GM21390 (cell line): ENCODE measurements at regions not wholly inside any gene's neighbourhood (a gene's known extent, or its start where the extent isn't known, plus 50 kb on each side); places are given as distances from the start of the nearest gene placed in this dataset.

Experiments used
- ATAC-seq: cut with Tn5 transposase; IDR thresholded peaks from one replicate; pipeline ENCODE4 v1.9.1; 2021; ENCODE audit not compliant: unreplicated experiment

DNA sequence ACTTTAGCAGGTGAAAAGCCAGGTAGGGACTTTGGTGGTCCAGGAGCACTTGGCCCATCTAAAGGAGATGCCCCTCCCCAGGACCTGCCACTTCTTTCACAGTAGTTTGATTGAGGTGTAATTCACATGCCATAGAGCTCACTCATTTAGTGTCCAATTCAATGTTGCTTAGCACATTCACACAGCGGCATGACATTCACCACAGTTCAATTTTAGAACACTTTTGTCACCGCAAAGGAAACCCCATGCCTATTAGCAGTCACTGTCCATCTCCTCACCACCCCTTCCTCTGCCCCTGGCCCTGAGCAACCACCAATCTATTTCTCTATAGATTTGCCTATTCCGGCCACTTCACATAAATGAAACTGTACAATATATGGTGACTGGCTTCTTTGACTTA is 211.6 kb upstream of the ZMIZ1 start:
- no peak for ATAC-seq

DNA sequence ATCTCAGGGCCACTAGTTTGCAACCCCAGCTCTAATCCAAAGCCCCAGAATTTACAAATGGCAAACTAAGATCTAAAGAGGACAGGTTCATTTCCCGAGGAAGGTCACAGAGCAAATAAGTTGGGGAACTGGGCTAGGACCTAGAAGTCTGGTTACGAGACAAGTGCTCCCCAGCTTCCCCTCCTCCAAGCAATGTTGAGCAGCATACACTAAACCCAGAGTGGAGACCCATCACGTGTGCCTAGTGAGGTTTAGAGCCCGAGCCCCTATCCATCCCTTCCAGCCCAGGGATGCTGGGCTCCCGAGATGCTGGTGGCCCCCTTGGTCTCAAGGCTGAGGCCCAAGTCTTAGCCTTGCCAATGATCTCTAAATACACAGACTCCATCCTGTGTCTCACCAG is 209.5 kb upstream of the ZMIZ1 start:
- ATAC-seq: no peak

DNA sequence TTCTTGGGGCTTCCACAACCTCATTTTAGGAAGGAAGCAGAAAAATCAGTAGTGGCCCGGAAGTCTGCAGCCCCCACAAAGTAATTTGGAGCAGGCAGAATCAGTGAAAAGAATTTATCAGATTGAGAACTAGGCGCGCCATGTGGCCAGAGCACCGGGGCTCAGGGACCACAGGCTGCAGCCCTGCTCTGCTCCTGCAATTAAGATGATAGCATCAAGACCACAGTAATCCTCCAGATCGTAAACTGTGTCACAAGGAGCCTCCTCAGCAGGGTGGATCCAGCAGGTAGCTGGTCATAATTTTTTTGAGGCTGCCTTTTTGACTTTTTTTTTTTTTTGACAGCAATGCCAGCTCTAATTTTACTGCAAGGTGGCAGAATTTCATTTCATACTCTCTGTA is 209.0 kb upstream of the ZMIZ1 start:
- ATAC-seq: no peak

DNA sequence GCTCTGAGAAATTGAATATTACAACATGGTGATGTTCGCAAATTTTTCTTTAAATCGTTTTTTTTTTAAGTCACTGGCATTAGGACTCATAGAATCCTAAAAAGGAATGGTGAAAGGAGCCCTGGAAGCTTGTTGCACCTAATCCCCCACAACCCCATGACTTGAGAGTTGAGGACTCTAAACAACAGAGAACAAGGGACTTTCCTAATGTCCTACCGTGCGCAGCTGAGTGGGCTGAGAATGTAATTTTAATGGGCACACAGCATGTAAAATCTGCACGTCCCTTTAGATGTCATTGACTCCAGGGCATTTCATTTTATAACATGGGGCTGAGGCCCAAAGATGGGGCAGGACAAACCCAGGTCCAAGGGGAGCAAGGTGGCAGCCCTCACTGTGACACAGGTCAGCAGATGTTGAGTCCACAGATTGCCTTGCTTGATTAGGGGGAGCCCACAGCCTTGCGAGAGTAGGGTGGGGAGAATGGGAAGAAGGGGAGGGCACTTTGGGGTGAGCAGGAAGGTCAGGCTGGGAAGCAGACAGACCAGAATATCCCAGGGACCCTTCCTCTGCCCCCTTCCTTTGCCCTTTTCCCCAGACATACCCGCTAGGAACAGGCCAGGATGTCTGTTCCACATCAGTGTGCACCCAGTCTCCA is 208.4 kb upstream of the ZMIZ1 start:
- no peak for ATAC-seq

DNA sequence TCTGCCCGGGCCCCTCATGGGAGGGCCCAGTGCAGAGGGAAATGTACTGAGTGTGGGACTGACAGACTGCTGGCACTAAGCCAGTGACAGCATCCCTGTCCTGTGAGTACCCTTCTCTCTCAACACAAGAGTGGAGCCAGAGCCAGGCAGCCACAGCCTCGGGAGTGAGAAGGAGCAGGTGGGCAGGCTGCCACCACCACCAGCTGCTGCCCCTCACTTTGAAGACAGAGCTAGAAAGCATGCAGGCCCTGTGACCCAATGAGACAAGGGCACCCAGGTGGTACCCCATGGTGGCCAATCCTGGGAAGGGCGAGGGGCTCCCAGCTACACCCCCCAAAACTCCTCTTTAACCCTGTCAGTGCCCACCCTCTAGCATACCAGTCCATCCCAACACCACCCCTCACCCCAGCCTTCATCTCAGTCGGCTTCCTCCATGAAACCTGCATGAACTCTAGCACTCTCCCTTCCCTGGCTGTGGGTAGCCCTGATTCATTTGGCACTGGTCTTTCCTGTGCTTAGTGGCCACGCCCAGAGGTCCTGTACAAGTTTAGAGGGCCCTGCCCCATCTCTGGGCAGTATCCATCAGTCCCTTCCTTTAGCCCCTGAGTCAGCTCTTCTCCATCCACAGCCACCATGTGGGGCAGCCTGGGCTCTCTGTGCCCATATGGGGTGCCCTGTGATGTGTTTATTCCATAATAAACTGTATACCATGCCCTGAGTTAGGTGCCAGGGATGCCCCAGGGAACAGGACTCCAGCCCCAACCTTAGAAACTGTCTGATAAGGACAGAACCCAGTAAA is 207.0 kb upstream of the ZMIZ1 start:
- no peak for ATAC-seq

DNA sequence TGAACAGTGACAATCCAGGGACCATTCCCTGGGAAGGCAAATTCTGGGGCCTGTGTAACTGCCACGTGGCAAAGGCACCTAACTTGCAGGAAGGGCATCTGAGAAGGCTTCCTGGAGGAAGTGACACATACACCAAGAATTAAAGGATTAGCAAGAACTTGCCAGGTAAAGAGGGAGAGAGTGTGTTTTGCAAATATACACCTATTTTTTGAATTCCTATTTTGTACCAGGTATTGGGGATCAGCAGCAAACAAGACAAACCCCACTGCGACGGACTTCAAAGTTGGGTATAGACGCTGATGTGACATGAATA is 206.5 kb upstream of the ZMIZ1 start:
- no peak for ATAC-seq

DNA sequence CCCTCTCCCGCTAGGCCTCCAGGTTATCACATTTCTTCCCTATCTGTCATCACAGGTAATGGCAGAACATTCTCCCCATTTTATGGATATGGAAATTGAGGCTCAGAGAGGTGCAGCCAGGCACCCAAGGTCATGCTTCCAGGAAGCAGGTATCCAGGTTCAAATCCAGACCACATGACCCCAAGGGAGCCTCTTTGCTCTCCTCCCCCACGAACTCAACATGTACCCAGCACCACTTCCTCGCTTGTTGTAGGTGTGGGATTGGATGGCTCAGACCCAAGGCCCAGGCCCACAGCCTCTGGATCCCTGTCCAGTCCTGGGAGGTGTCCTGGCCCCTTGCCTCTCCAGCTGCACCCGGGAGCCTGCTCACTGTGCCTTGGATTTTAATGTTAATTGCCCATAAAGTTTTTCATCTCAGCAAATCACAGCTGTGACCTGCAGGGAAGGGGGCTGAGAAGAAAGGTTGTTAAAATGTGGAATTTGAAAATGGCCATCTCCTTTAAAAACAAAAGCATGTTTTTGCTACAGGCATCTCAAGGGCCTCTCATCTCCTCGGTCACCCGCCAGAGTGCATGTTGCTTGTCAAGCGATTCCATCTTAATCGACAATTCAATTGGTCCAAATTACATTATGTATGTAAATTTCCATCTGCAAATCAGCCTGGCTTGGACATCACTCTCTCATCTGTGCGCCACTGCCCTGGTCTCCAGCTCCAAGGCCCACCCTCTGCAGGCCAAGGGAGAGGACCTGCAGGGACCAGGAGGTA is 205.4 kb upstream of the ZMIZ1 start:
- ATAC-seq: no peak

DNA sequence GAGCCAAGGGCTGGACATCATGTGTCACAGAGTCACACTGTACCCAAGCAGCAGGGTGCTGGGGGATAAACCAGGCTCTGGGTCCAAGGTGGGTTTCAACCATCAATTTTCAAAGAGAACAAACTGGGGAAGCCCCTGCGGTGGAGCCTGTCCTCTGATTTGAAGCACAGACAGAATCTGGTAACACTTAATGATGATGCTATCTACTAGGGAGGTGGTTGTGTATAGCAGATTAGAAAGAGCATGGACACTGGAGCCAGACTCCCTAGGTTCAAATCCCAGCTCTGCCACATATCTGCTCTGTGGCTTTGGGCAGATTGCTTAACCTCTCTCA is 204.9 kb upstream of the ZMIZ1 start:
- ATAC-seq: no peak

DNA sequence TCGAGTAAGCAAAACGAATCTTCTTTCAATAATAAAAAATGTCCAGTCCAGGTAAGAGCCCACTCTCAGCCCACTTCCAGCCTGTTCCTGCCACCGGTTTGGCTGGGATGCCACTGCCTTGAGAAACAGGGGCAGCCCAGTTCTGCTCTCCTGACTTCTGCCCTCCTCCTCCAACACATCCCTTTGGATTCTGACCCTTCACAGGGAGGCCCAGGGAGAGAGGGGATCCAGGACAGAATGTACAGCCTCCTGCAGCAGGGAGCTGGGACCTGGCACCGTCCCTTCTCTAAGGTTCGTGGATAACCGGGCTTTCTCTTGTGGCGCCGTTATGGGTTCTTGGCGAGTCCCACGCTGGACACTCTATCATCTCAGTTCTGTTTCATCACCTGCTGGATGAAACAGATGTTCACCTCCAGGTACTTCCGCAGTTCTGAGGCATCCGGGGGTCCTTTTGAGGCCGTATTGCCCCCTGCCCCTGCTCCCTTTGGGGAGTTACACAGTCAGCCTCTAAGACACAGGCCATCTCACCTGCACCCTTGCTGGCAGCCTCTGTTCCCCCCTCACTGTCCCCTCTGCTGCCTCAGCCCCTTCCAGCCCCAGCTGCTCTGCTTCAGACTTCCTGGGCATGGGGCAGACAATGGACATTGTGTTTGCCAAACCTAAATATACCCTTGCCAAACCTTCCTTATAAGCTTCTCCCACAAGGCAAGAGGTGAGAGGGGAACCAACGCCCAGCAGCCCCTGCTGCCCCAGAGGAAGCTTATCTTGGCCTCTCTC is 203.8 kb upstream of the ZMIZ1 start:
- ATAC-seq: no peak

DNA sequence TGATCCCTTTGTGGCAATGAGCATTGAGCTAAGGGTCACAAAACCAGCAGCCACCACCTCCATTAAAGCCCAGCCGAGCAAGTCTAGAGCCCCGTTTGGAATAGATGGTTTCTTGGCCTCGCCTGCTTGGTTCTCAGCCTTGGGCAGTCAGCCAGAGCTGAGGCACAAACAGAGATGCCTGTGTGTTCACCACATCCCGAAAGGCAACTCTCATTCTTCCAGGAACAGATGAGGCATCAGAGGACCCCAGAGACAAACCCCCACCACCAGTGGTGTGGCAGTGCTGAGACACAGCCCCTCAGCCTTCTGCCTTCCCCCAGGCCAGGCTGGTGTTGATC is 203.3 kb upstream of the ZMIZ1 start:
- ATAC-seq: no peak

DNA sequence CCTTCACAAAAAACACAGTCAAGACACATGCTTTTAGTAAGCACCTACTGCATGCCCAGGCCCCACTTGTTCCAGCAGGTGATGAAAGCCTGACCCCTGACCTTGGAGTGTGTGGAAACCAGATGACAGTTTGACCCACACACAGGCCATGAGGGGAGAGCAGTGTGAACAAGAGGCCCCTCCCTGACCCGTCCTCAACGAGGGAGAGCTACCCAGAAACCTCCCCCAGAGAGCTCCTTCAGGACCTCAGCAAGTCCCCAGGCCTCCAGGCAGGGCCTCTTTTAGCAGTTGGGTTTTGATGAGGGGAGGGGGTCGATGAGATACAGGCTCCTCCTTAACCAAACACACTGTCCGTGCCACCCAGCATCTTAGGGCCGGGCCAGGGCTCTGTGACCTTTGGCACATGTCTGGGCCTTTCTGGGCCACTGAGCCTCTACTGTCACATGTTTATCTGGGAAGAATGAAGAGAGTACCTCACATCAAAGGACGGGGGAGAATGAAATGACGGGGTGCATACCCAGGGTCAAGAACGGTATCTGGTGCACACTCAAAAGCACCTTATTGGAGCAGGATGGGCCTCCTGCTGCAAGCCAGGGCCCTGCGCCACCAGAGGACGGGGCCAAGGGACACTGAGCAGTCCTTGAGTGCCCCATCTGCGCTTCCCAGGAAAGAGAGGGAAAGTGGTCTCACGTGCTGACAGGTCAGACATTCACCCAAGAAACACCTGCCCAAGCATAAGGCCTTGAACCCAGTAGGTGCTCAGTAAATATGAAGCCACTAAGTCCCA is 202.6 kb upstream of the ZMIZ1 start:
- no peak for ATAC-seq

DNA sequence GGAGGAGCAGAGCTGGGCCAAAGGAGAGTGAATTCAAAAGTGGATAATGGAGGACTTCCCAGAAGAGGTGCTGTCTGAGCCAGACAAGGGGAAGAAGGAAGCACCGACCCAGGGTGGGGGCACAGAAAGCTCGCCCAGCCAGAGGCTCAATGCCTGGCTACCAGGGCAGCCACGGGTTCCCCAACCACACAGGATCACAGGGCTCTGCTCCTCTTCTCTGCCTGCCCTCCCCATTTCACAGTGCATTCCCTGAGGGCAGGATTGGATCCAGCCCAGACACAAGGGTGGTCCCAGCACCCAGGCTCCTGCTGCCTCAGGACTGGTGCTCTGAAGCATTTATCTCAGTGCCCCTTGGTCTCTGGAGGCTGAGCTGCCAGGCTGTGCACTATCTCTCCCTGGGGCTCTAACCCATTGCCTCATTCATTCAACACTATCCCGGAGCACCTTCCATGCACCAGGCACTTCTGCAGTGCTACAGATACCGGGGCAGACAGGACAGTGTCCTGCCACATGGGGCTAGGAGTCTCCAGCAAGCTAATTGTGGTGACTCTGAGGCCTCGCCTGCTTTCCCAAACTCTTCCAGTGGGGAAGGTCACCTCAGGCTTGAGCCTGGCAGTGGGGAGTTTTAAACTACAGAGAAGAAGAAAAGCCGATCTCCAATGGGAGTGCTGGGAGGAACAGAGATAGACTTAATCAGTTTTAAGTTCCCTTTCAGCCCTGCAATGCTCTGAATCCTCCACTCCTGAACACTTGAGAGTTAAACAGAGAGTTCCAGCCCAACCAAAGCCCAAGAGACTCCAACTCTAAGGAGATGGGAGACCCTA is 201.8 kb upstream of the ZMIZ1 start:
- no peak for ATAC-seq

DNA sequence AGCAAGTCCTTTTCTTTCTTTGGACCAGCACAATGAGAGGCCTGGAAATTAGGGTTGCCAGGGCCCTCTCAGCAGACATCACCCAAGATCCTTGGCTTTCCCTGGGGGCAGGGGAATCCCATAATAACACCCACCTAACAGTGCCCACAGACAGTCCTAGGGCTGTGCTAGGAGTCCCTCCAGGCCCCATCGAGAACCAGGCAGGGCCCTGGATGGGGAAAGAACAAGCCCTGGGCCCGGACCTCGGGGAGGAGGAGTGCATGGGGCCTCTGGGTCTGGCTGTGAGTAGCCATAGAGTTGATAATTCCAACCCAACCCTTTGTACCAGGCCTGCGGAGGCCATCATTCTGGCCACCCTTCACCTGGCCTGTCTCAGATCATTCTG is 201.2 kb upstream of the ZMIZ1 start:
- no peak for ATAC-seq

DNA sequence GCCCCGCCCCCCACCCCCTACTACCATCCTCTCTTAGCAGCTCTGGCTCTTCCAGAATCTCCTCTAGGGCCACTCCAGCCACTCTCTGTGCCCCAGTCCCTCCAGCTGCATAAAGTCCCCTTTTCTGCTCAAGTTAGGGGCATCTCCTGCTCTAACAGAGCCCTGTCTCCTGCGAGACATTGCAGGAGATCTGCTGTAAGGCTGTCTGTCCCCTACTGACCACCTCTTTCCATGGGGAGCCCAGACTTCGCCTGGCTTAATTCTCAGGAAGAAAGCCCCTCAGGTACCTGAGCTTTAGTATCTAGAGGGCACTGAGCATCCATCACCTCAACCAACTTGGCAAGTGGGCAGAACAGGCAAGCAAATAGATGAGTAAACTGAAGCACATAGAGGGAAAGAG is 200.7 kb upstream of the ZMIZ1 start:
- no peak for ATAC-seq

DNA sequence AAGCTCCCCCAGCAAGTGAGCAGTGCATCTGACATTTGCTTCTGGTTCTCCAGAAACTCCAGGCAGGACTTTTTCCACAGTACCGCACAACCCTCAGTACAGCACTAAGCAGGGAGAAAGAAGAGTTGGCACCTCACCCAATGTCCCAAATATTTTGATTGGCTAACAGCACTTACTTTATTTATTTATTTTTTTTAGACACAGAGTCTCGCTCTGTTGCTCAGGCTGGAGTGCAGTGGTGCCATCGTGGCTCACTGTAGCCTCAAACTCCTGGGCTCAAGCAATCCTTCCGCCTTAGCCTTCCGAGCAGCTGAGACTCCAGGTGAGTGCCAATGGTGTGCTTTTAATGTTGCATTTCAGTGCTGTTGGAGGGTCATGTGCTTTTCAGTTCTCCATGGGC is 200.3 kb upstream of the ZMIZ1 start:
- ATAC-seq: no peak

DNA sequence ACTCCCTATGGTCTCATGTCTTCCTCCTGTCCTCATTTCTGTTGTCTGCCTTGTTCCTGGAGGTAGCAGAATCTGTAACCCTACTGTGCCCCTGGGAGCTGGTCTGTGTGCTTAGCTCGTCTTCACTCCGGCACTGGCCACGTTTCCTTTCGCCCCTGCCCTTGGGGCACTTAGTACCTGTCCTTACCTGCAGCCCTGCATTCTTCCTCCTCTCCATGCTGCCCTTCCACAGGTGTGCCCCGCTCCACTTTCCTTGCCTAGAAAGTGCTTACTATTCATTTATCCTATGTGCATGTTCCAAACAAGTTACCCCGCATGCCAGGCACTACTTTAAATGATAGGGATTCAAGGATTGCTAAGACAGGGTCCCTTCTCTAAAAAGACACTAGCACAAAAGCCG is 199.9 kb upstream of the ZMIZ1 start:
- no peak for ATAC-seq

DNA sequence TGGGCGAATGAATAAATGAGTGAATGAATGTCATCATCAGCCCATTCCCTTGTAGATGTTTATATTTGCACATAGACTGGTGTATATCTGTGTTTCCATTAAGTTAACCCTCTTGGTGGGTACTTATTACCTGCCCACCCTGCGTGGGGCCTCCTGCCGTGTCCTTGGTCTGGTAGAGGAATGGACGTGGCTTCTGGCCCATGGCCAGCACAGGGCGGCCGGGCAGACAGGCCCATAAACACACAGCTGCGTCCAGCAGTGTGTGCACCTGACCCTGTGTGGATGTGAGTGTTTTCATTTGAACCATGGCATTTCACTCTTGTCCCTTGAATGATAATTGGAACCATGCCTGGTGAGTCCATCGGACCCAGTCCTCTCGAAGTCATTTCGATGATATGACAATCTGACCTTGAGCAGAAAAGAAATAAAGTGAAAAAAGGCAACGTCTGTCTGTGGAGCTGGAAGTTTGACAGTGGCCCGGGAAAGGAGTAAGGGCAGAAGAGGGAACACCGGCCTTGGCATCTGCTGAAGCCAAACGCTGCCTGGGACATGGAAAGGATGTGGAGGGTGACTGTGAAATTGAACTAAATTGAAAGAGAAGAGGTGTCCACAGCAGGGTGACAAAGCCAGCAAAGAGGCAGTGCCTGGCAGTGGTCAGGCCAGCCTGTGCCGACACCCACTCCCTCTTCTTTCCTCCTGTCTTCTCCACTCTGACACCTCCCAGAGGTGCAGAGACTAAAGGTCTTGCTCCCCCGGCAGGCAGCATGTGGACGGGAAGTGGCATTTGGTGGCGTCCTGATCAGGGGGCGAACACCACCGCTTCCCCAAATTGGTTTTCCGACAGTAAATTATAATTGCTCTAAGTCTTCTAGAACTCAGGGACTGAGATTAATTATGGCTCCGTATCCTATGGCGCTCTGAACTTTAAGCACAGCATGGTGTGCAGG is 199.0 kb upstream of the ZMIZ1 start:
- no peak for ATAC-seq

DNA sequence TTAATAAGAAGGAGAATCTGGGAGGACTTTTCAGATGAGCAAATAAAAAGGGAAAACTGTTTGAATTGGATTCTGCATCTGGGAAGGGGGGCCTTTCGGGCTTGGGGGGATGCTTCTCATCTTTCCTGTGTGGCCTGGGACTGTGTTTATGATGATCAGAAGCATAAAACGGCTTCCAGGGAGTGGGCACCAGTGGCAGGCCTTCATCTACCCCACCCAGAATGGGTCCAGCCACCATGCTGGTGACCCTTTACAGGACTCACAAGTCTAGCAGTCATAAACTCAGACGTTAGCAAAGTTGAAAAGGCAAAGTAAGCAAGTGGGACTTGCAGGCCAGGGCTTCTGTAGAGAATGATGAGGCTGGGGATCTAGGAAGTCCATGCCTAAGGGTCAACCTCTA is 198.3 kb upstream of the ZMIZ1 start:
- no peak for ATAC-seq

DNA sequence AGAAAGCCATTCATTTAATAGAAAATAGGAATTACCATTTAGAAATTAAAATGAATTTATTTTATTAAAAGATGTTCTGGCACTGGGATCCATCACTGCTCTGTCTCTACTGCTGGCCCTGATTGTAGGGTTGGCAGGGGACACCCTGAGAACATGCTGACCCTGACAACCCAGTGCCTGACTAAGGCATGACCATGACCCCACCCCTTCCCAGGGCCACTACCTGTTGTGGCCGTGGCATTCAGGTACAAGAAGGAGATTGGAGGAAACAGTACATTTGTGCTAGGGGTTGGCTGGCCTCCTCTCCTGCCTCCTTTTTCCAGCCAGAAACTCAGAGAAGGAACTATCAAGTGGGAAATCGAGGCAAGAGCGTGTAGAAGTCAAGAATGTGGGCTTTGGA is 197.0 kb upstream of the ZMIZ1 start:
- ATAC-seq: no peak
